Lower leg skin (tissue), 3 donors: ENCODE measurements at regions not wholly inside any gene's neighbourhood (a gene's known extent, or its start where the extent isn't known, plus 50 kb on each side); places are given as distances from the start of the nearest gene placed in this dataset.

Source experiments
- POLR2A ChIP-seq, 2 donors: fragments of 450-650 bp; IDR thresholded peaks; one replicate each; pipeline ENCODE4 v1.6.1; 2016 to 2017; ENCODE audit warnings: antibody characterized with exemption in 2 of 2, mild to moderate bottlenecking in 1 of 2, moderate library complexity in 1 of 2
- TF ChIP-seq, protein P1 (sequence below), 3 donors: fragments of 450-650 bp; IDR thresholded peaks; one replicate each; pipeline ENCODE4 v1.5.1; 2016; ENCODE audit warnings: antibody characterized with exemption in 3 of 3, mild to moderate bottlenecking in 3 of 3, moderate library complexity in 2 of 3

- no peak for TF ChIP-seq POLR2A (IDR thresholded peaks at IDR 0.05)
- TF ChIP-seq, protein P1, sequence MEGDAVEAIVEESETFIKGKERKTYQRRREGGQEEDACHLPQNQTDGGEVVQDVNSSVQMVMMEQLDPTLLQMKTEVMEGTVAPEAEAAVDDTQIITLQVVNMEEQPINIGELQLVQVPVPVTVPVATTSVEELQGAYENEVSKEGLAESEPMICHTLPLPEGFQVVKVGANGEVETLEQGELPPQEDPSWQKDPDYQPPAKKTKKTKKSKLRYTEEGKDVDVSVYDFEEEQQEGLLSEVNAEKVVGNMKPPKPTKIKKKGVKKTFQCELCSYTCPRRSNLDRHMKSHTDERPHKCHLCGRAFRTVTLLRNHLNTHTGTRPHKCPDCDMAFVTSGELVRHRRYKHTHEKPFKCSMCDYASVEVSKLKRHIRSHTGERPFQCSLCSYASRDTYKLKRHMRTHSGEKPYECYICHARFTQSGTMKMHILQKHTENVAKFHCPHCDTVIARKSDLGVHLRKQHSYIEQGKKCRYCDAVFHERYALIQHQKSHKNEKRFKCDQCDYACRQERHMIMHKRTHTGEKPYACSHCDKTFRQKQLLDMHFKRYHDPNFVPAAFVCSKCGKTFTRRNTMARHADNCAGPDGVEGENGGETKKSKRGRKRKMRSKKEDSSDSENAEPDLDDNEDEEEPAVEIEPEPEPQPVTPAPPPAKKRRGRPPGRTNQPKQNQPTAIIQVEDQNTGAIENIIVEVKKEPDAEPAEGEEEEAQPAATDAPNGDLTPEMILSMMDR (IDR thresholded peaks at IDR 0.05), result no peak
Observed at GRCh38 chr7:119343289-119343688, 929.7 kb upstream of the KCND2 start.
